ENCODE measurements at regions not wholly inside any gene's neighbourhood (a gene's known extent, or its start where the extent isn't known, plus 50 kb on each side); places are given as distances from the start of the nearest gene placed in this dataset.

- TF ChIP-seq POLR2A (IDR thresholded peaks at IDR 0.05) (no peak), CTCF (IDR thresholded peaks at IDR 0.05) (no peak)
Observed at GRCh38 chr3:150342896-150343467, 65.1 kb upstream of the TSC22D2 start.
